NCI-H460 (cell line): ENCODE measurements at regions not wholly inside any gene's neighbourhood (a gene's known extent, or its start where the extent isn't known, plus 50 kb on each side); places are given as distances from the start of the nearest gene placed in this dataset.
A peak's percentile ranks its signal among the peaks of the same experiment; 100 is the strongest.
"Not testable (repeated sequence)": the region's sequence is repeated elsewhere in the genome, so short reads cannot be mapped to it uniquely, and the experiment has no call there.

Experiments
- DNase-seq: peaks from one replicate; pipeline ENCODE4 v3.0.0-alpha.2; 2016; ENCODE audit warnings: low read depth; ENCODE audit errors: extremely low read depth

- DNase-seq, result not testable (repeated sequence)
These were observed 53.1 kb downstream of the HSFY1 start for GRCh38 chrY:18599606-18600005.

- DNase-seq, result not testable (repeated sequence)
These were observed 54.8 kb downstream of the HSFY1 start for GRCh38 chrY:18601287-18601686.

GRCh38 chrY:18606251-18606650 lies 59.7 kb downstream of the HSFY1 start:
- not testable (repeated sequence) for DNase-seq

- not testable (repeated sequence) for DNase-seq
These were observed 61.7 kb downstream of the HSFY1 start for GRCh38 chrY:18608205-18608604.

GRCh38 chrY:18615809-18616208 lies 69.3 kb downstream of the HSFY1 start:
- not testable (repeated sequence) for DNase-seq

- not testable (repeated sequence) for DNase-seq
These were observed 83.4 kb downstream of the HSFY1 start for GRCh38 chrY:18629805-18630516.

- not testable (repeated sequence) for DNase-seq
These were observed 84.1 kb downstream of the HSFY1 start for GRCh38 chrY:18630571-18630970.

GRCh38 chrY:18631610-18632009 lies 85.1 kb downstream of the HSFY1 start:
- not testable (repeated sequence) for DNase-seq

GRCh38 chrY:18650746-18651145 lies 104.2 kb downstream of the HSFY1 start:
- DNase-seq, result no peak

GRCh38 chrY:18664559-18664958 lies 109.0 kb downstream of the HSFY2 start:
- no peak for DNase-seq

- peak; percentile 30 for DNase-seq
These were observed 103.7 kb downstream of the HSFY2 start for GRCh38 chrY:18669790-18670189.

- no peak for DNase-seq
These were observed 101.6 kb downstream of the HSFY2 start for GRCh38 chrY:18671970-18672369.

- not testable (repeated sequence) for DNase-seq
These were observed 87.5 kb downstream of the HSFY2 start for GRCh38 chrY:18686027-18686426.

GRCh38 chrY:18688362-18688761 lies 85.2 kb downstream of the HSFY2 start:
- not testable (repeated sequence) for DNase-seq

GRCh38 chrY:18689420-18689819 lies 84.1 kb downstream of the HSFY2 start:
- DNase-seq, result not testable (repeated sequence)

GRCh38 chrY:18689890-18690593 lies 83.5 kb downstream of the HSFY2 start:
- DNase-seq, result not testable (repeated sequence)

GRCh38 chrY:18696788-18697187 lies 76.7 kb downstream of the HSFY2 start:
- not testable (repeated sequence) for DNase-seq

GRCh38 chrY:18704198-18704597 lies 69.3 kb downstream of the HSFY2 start:
- DNase-seq, result not testable (repeated sequence)

- DNase-seq, result not testable (repeated sequence)
These were observed 61.8 kb downstream of the HSFY2 start for GRCh38 chrY:18711785-18712184.

GRCh38 chrY:18713760-18714159 lies 59.8 kb downstream of the HSFY2 start:
- not testable (repeated sequence) for DNase-seq

- DNase-seq, result not testable (repeated sequence)
These were observed 54.8 kb downstream of the HSFY2 start for GRCh38 chrY:18718714-18719113.

GRCh38 chrY:18720395-18720794 lies 53.1 kb downstream of the HSFY2 start:
- DNase-seq, result not testable (repeated sequence)
